ENCODE measurements at regions not wholly inside any gene's neighbourhood (a gene's known extent, or its start where the extent isn't known, plus 50 kb on each side); places are given as distances from the start of the nearest gene placed in this dataset.

GRCh38 chr14:41034969-41035368 lies 571.7 kb upstream of the LRFN5 start:
- H3K27ac ChIP-seq: no peak overlapping the region
- no peaks in the 10 kb centered on the region for H3K36me3 ChIP-seq
- DNase-seq: no peak
- no peak overlapping the region for H3K4me3 ChIP-seq (ENCODE audit: low read depth, low read length)
- H3K9me3 ChIP-seq (ENCODE audit: severe bottlenecking): no peaks in the 10 kb centered on the region
- no peaks in the 10 kb centered on the region for H3K27me3 ChIP-seq (ENCODE audit: insufficient read depth, low read depth, severe bottlenecking)
- no peak for TF ChIP-seq CTCF (IDR thresholded peaks at IDR 0.05; ENCODE audit: low read depth, low read length)

- TF ChIP-seq CTCF (IDR thresholded peaks at IDR 0.05; ENCODE audit: low read depth, low read length): no peak
- H3K9me3 ChIP-seq (ENCODE audit: severe bottlenecking): no peaks in the 10 kb centered on the region
- peaks cover 5% of the 10 kb centered on the region for H3K27me3 ChIP-seq (ENCODE audit: insufficient read depth, low read depth, severe bottlenecking)
- DNase-seq: no peak
- no peak overlapping the region for H3K27ac ChIP-seq
- no peaks in the 10 kb centered on the region for H3K36me3 ChIP-seq
- H3K4me3 ChIP-seq (ENCODE audit: low read depth, low read length): no peak overlapping the region
Observed at GRCh38 chr14:41022932-41023331, 583.7 kb upstream of the LRFN5 start.

GRCh38 chr14:41016213-41016612 lies 590.5 kb upstream of the LRFN5 start:
- H3K27me3 ChIP-seq (ENCODE audit: insufficient read depth, low read depth, severe bottlenecking): peaks cover 12% of the 10 kb centered on the region
- H3K9me3 ChIP-seq (ENCODE audit: severe bottlenecking): no peaks in the 10 kb centered on the region
- no peaks in the 10 kb centered on the region for H3K36me3 ChIP-seq
- no peak for DNase-seq
- no peak overlapping the region for H3K4me3 ChIP-seq (ENCODE audit: low read depth, low read length)
- no peak for TF ChIP-seq CTCF (IDR thresholded peaks at IDR 0.05; ENCODE audit: low read depth, low read length)
- H3K27ac ChIP-seq: no peak overlapping the region

- no peak for DNase-seq
- Histone ChIP-seq H3K9me3 (ENCODE audit: severe bottlenecking) (no peaks in the 10 kb centered on the region), H3K27ac (no peak overlapping the region), H3K36me3 (no peaks in the 10 kb centered on the region), H3K4me3 (ENCODE audit: low read depth, low read length) (no peak overlapping the region), H3K27me3 (ENCODE audit: insufficient read depth, low read depth, severe bottlenecking) (peaks cover 34% of the 10 kb centered on the region)
- TF ChIP-seq CTCF (IDR thresholded peaks at IDR 0.05; ENCODE audit: low read depth, low read length): no peak
Observed at GRCh38 chr14:41000350-41000749, 606.3 kb upstream of the LRFN5 start.

GRCh38 chr14:40989260-40989659 lies 617.4 kb upstream of the LRFN5 start:
- Histone ChIP-seq H3K36me3 (no peaks in the 10 kb centered on the region), H3K27me3 (ENCODE audit: insufficient read depth, low read depth, severe bottlenecking) (peaks cover 15% of the 10 kb centered on the region), H3K9me3 (ENCODE audit: severe bottlenecking) (no peaks in the 10 kb centered on the region), H3K4me3 (ENCODE audit: low read depth, low read length) (no peak overlapping the region), H3K27ac (no peak overlapping the region)
- DNase-seq: no peak
- TF ChIP-seq CTCF (IDR thresholded peaks at IDR 0.05; ENCODE audit: low read depth, low read length): no peak

- Histone ChIP-seq H3K4me3 (ENCODE audit: low read depth, low read length) (no peak overlapping the region), H3K36me3 (no peaks in the 10 kb centered on the region), H3K9me3 (ENCODE audit: severe bottlenecking) (no peaks in the 10 kb centered on the region), H3K27ac (no peak overlapping the region), H3K27me3 (ENCODE audit: insufficient read depth, low read depth, severe bottlenecking) (peaks cover 15% of the 10 kb centered on the region)
- no peak for DNase-seq
- no peak for TF ChIP-seq CTCF (IDR thresholded peaks at IDR 0.05; ENCODE audit: low read depth, low read length)
Observed at GRCh38 chr14:40987481-40987880, 619.2 kb upstream of the LRFN5 start.

Data from WERI-Rb-1 (cell line).